GM19240 (cell line): ENCODE measurements at regions not wholly inside any gene's neighbourhood (a gene's known extent, or its start where the extent isn't known, plus 50 kb on each side); places are given as distances from the start of the nearest gene placed in this dataset.

Experiments used
- DNase-seq: peaks from one replicate; pipeline ENCODE4 v3.0.0; 2011; ENCODE audit warnings: low spot score; ENCODE audit not compliant: insufficient read length

DNA sequence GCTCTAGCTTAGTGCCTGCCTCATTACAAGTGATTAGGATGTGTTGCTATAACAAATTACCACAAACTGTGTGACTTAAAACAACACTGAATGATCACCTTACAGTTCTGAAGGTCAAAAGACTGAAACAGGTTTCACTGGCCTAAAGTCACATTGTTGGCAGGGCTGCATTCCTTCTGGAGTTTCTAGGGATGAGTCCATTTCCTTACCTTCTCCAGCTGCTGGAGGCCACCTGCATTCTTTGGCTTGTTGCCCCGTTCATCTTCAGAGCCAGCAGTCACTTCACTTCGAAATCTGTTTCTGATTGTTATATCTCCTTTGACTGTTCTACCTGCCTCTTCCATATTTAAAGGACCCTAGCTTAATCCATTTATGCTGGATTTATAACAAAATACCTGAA lies 69.4 kb upstream of the MTPN start:
- DNase-seq = no peak

DNA sequence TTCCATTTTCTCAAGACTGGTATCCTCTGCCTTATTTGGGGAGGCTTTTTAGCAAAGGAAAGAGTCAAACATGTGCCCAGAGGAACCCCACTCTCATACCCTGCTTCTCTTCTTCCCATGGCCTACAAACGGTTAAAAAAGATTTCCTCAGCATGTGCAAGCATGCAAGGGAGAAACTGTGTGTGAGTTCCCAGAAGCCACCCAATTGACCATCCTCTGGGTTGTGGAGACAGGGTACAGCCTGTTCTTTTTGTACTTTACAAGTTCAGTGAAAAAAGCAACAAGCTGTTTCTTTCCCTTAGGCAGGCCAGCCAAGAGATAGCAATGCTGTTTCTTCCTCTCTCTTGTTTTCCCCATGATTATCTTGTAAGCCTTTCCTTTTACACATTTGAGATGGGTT lies 68.8 kb upstream of the MTPN start:
- no peak for DNase-seq

DNA sequence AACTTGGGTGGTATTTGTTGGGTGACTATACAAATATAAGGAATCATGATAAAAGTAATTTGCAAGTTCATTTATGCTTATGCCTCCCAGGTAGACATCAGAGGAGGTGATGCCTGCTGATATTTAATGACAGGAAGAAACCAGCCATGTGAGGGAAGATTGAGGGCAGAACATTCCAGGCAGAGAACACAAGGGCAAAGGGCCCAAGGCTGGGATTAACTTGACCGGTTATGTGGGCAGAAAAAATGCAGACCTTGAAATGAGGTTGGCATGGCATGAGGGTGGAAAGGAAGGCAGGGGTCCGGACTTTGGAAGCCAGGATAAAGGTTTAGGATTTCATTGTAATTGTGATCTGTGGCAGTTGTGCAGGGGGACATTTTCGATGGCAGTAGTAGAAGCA lies 68.0 kb upstream of the MTPN start:
- no peak for DNase-seq

DNA sequence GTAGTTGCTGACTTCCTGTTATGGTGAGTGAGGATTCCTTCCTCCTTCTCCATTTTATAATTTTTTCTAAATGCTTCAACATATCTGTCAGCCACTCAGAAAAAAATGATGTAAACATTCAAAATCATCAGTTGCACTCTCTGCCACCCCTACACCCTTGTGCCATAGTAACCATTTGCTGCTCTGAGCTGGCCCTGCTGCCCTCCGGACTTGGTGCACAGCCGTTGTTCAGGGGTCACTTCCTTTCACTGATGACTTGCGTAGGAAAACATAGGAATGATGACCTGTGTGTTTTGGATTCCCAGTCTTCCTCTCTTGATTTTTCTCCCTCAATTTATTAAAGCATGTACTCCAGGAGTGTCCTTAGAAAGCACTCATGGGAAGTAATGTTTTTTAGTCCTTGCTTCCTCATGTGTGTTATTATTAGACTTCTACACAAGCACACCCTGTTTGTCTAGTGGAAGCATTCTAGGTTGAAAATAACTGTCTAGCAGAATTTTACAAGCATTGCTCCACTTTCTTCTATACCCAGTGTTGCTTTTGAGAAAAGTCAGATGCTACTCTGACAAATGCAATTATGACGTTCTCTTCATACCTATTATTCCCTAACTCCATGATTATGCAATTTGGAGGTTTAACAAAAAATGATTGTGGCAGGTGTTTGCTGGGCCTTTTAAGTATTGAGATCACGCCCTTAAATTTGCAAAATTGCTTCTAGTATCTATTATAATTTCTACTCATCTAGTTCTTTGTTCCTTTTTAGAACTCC lies 62.6 kb upstream of the MTPN start:
- no peak for DNase-seq

DNA sequence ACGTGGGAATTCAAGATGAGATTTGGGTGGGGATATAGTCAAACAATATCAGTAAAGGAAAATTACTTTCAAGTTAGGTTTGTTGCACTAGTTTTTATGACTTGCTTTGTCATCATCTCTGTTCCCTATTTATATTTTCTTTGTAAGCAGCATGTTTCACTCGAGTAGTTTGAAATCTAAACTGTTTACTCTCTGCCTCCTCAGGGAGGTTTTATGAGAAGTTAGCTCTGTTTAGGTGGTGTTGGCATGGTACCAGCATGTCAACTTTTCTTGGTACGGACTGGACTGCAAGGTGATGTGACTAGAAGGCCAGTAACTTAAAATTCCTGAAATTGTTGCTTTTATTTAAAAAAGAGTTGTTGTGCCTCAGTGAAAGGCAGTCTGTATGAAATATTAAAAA lies 59.2 kb upstream of the MTPN start:
- no peak for DNase-seq

DNA sequence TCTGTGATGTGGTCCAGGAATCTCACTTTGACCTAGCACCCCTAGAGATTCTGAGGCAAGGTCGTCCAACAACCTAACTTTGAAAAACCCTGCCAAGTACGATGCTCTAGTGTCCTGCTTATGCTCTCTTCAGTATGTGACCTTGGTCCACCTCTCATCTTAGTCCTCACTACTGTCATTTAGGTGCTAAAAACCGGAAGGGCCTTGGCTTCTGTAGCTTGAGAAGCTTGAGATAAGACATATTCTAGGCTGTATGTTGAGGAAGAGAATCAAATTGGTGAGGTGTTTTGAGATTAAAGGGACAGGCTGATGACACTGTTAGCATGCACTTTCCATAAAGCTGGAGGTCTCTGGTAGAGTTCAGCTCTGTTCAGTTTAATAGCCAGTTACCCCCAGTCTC lies 57.0 kb upstream of the MTPN start:
- DNase-seq = no peak

DNA sequence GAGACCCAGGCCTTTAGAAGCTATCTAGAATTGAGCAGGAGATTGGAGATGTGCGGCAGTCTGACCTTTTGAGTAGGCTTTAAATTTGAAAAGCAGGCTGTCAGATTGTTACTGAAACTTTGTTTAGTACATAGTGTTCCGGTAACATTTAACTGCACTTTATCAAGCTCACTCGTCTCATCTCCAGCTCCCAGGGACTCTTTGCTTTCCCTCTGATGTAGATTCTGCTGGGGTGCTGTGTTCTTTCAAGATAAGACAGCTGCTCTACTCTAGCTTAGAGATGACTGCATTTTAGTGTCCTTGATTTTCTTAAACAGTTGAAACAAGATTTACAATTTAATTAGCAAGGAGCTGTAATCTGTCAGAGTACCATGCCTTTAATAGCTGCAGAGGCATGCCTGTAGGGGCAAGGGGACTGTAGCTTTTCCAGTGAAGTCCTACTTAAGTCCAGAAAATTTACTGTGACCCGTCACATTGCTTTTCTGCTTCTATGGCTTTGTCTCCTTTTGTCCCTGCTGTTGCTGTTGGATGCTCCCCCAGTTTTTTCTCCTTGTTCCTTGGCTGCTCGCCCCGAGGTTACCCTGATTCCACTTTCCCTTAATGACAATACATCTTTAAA lies 56.4 kb upstream of the MTPN start:
- no peak for DNase-seq

DNA sequence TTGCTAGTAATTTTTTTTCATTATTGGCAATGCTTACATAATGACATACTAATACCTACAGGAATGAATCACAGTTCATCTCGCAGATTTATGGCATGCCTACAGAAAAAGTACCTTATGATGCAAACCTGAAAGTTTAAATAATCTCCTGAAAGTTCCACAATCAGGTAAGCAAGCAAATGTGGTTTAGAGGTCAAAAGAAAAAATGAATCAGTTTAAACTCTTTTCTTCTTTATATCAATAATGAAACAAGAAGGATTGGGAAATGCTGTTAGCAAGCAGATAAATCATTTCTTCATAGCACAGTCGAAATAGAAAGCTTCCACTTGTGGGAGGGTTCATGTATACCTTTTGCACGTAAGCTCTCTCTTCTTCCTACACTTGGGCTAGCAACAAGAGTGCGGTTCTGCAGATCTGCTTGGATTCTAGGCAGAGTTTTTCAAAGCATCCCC lies 53.7 kb upstream of the MTPN start:
- DNase-seq = no peak

DNA sequence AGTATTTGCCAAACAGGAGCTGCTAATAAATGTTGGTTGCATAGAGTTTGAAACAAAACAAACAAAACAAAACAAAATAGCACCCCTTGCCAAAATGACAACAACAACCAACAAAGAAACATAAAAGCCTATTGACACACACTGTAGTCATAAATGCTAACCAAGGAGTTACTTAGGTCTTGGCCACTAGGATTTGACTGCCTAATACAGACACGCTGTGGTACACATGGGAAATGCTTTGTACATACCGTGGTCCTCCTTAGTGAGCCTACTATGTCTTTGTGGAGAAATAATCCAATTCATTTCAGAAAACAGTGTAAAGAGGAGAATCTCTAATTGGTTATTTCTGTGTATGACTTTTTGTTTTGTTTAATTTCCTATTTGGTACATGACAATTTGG lies 53.2 kb upstream of the MTPN start:
- no peak for DNase-seq

DNA sequence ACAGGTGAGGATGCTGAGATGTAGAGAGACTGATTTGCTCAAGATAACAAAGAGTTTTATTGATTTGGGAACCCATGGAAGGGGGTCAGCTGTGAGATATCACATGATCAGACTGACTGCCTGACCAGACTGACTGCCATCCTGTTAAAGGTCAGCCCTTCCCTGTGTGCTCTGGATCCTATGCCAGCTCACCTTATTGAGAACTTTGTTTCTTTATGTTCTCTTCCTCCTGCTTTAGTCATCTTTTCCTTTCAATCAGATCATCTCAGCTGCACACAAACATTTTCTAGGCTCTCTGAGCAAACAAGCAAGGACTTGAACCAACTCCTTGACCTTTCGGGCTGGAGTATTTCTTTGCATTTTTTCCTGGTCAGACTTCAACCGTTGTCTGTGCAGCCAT lies 50.0 kb upstream of the MTPN start:
- DNase-seq = no peak
